Left renal pelvis (tissue), 4 donors: ENCODE measurements at regions not wholly inside any gene's neighbourhood (a gene's known extent, or its start where the extent isn't known, plus 50 kb on each side); places are given as distances from the start of the nearest gene placed in this dataset.

Source experiments
- DNase-seq, 4 donors: peaks; one replicate each; pipeline ENCODE4 v3.0.0-alpha.2; 2013; ENCODE audit warnings: low read depth in 4 of 4, low spot score in 3 of 4

GRCh38 chr2:136582628-136583205, 182.6 kb upstream of the THSD7B start:
- DNase-seq = peak; percentile 14 to 40 (median 19)

- DNase-seq = no peak
Measured at GRCh38 chr2:136572335-136572734, 193.0 kb upstream of the THSD7B start.

- DNase-seq = no peak
Measured at GRCh38 chr2:136557203-136557602, 208.1 kb upstream of the THSD7B start.

GRCh38 chr2:136550181-136550580, 215.2 kb upstream of the THSD7B start:
- DNase-seq = no peak

GRCh38 chr2:136539355-136539754, 226.0 kb upstream of the THSD7B start:
- no peak for DNase-seq

GRCh38 chr2:136538489-136538888, 226.9 kb upstream of the THSD7B start:
- DNase-seq = no peak

- DNase-seq = no peak
Measured at GRCh38 chr2:136534811-136535210, 230.5 kb upstream of the THSD7B start.

- DNase-seq = no peak
Measured at GRCh38 chr2:136532171-136532570, 233.2 kb upstream of the THSD7B start.

- no peak for DNase-seq
Measured at GRCh38 chr2:136531731-136532130, 233.6 kb upstream of the THSD7B start.

GRCh38 chr2:136530146-136530545, 235.2 kb upstream of the THSD7B start:
- no peak for DNase-seq

GRCh38 chr2:136527560-136527959, 237.8 kb upstream of the THSD7B start:
- DNase-seq = peak; percentile 14 to 51 (median 40)

GRCh38 chr2:136522724-136523123, 242.6 kb upstream of the THSD7B start:
- DNase-seq = no peak

- no peak for DNase-seq
Measured at GRCh38 chr2:136517716-136518115, 247.6 kb upstream of the THSD7B start.

- DNase-seq = no peak
Measured at GRCh38 chr2:136510244-136510643, 255.1 kb upstream of the THSD7B start.

GRCh38 chr2:136505462-136505861, 259.9 kb upstream of the THSD7B start:
- no peak for DNase-seq

- DNase-seq = no peak
Measured at GRCh38 chr2:136502660-136503059, 262.7 kb upstream of the THSD7B start.

- no peak for DNase-seq
Measured at GRCh38 chr2:136497709-136498108, 267.6 kb upstream of the THSD7B start.

- no peak for DNase-seq
Measured at GRCh38 chr2:136496966-136497365, 268.4 kb upstream of the THSD7B start.

GRCh38 chr2:136495636-136496035, 269.7 kb upstream of the THSD7B start:
- DNase-seq = no peak

GRCh38 chr2:136492901-136493300, 272.4 kb upstream of the THSD7B start:
- no peak for DNase-seq

- no peak for DNase-seq
Measured at GRCh38 chr2:136490100-136490499, 275.2 kb upstream of the THSD7B start.

- DNase-seq = peak in 3 of 4 donors; percentile 7 to 37 (median 14)
Measured at GRCh38 chr2:136487421-136487820, 277.9 kb upstream of the THSD7B start.

- DNase-seq = no peak
Measured at GRCh38 chr2:136486115-136486514, 279.2 kb upstream of the THSD7B start.
